ENCODE measurements at regions not wholly inside any gene's neighbourhood (a gene's known extent, or its start where the extent isn't known, plus 50 kb on each side); places are given as distances from the start of the nearest gene placed in this dataset.

DNA sequence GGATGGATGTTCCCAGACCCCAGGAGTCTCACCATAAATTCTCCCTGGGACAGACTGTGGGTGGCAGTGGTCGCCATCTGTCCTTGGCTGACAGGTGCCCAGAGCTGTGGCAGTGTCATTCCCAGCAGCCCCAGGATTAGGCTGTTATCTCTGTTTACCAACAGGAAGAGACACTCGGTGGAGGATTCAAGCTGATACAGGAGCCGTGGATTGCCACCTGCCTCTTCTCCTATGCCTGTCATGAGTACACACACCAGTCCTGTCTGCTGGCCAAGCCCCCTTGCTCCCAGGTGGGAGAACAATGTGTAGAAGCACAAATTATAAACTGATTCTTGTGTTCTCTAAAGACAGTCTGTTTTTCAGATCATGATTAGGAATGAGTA is 152.6 kb downstream of the ETS2 start:
- TF ChIP-seq, protein P1, sequence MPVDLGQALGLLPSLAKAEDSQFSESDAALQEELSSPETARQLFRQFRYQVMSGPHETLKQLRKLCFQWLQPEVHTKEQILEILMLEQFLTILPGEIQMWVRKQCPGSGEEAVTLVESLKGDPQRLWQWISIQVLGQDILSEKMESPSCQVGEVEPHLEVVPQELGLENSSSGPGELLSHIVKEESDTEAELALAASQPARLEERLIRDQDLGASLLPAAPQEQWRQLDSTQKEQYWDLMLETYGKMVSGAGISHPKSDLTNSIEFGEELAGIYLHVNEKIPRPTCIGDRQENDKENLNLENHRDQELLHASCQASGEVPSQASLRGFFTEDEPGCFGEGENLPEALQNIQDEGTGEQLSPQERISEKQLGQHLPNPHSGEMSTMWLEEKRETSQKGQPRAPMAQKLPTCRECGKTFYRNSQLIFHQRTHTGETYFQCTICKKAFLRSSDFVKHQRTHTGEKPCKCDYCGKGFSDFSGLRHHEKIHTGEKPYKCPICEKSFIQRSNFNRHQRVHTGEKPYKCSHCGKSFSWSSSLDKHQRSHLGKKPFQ (tag by site-specific recombination; IDR thresholded peaks at IDR 0.05), result no peak
- TF ChIP-seq ZNF155 (tag by site-specific recombination; IDR thresholded peaks at IDR 0.05), result no peak
- no peak for TF ChIP-seq ZNF423 (tag by site-specific recombination; IDR thresholded peaks at IDR 0.05)
- TF ChIP-seq ZNF10 (tag by site-specific recombination; IDR thresholded peaks at IDR 0.05), result no peak
- no peak for TF ChIP-seq ZNF701 (tag by site-specific recombination; IDR thresholded peaks at IDR 0.05)
- TF ChIP-seq KLF10 (tag by site-specific recombination; IDR thresholded peaks at IDR 0.05), result no peak
- ChIA-PET POLR2A (no interaction called here), CTCF (interaction anchor here (2.1 to 2.8 kb wide), 2 partner anchors 9 to 180 kb away, joined by 7 read pairs; no protein-coding TSS in a partner anchor)
- Histone ChIP-seq H3K36me3 (ENCODE audit: control insufficient read depth in 2 of 2, insufficient read depth in 1 of 2, low read length in 2 of 2) (no peaks in the 10 kb centered on the region), H3K4me3 (ENCODE audit: low read depth, low read length) (no peak overlapping the region), H3K27ac (ENCODE audit: extremely low read depth, low read depth, low read length) (no peak overlapping the region), H3K9me3 (ENCODE audit: control insufficient read depth, insufficient read depth, low read depth, low read length) (no peaks in the 10 kb centered on the region), H3K4me1 (ENCODE audit: control insufficient read depth, insufficient read depth, low read length) (peaks cover 13% of the 10 kb centered on the region)

DNA sequence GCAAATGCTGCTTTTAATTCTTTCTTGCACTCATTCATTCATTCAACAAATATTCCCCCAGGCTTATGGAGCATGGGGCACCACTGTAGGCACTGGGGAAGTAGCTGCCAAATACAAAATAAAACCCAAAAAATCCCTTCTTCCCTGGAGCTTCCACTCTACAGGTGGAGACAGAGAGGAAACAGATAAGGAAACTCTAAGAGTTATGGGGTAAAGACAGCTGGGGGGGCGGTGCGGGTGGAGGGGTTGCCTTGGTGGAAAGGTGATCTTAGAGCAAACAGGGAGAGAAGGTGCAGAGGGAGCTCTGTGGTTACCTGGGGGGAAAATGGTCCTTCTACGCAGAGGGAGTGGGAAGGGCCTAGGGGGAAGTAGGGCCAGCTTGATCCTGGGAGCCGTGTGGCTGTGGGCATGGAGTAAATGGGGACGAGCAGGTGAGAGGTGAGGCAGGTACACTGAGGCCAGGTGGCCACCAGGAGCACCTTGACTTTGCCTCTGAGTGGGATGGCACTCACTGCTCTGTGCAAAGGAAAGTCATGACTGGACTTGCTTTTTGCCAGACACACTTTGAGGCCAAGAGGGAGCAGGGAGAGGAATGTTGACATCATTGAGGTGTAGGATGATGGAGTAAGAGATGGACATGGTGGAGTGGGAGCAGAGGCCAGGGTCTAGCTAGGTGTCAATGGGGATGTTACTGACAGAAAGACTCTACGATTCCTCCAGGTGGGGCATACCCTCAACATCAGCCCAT is 152.0 kb downstream of the ETS2 start:
- Histone ChIP-seq H3K4me3 (ENCODE audit: low read depth, low read length) (no peak overlapping the region), H3K36me3 (ENCODE audit: control insufficient read depth in 2 of 2, insufficient read depth in 1 of 2, low read length in 2 of 2) (no peaks in the 10 kb centered on the region), H3K27ac (ENCODE audit: extremely low read depth, low read depth, low read length) (no peak overlapping the region), H3K9me3 (ENCODE audit: control insufficient read depth, insufficient read depth, low read depth, low read length) (no peaks in the 10 kb centered on the region), H3K4me1 (ENCODE audit: control insufficient read depth, insufficient read depth, low read length) (peaks cover 13% of the 10 kb centered on the region)
- ChIA-PET POLR2A (no interaction called here), CTCF (interaction anchor here (1.3 to 2.8 kb wide), 3 partner anchors 9 to 223 kb away, joined by 3 to 7 read pairs (median 7); no protein-coding TSS in a partner anchor)
- no peak for TF ChIP-seq ZNF830 (tag by site-specific recombination; IDR thresholded peaks at IDR 0.05; ENCODE audit: low read depth)
- TF ChIP-seq, protein P2, sequence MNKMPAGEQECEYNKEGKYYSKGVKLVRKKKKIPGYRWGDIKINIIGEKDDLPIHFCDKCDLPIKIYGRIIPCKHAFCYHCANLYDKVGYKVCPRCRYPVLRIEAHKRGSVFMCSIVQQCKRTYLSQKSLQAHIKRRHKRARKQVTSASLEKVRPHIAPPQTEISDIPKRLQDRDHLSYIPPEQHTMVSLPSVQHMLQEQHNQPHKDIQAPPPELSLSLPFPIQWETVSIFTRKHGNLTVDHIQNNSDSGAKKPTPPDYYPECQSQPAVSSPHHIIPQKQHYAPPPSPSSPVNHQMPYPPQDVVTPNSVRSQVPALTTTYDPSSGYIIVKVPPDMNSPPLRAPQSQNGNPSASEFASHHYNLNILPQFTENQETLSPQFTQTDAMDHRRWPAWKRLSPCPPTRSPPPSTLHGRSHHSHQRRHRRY (tag by site-specific recombination; IDR thresholded peaks at IDR 0.05), result no peak
- TF ChIP-seq KLF1 (tag by site-specific recombination; IDR thresholded peaks at IDR 0.05), result no peak
- TF ChIP-seq ATF2 (tag by site-specific recombination; IDR thresholded peaks at IDR 0.05; ENCODE audit: low read depth), result no peak
- TF ChIP-seq ZBTB8A (tag by site-specific recombination; IDR thresholded peaks at IDR 0.05), result no peak
- peak; percentile 85 for TF ChIP-seq SCRT2 (tag by site-specific recombination; IDR thresholded peaks at IDR 0.05)
- no peak for TF ChIP-seq ZSCAN30 (tag by site-specific recombination; IDR thresholded peaks at IDR 0.05)
- no peak for TF ChIP-seq ZNF791 (tag by site-specific recombination; IDR thresholded peaks at IDR 0.05)
- no peak for TF ChIP-seq YY2 (tag by site-specific recombination; IDR thresholded peaks at IDR 0.05)
- no peak for TF ChIP-seq ZNF138 (tag by site-specific recombination; IDR thresholded peaks at IDR 0.05; ENCODE audit: borderline replicate concordance)
- TF ChIP-seq ZNF580 (tag by site-specific recombination; IDR thresholded peaks at IDR 0.05), result no peak
- TF ChIP-seq ZNF423 (tag by site-specific recombination; IDR thresholded peaks at IDR 0.05), result no peak
- no peak for TF ChIP-seq KLF7 (tag by site-specific recombination; IDR thresholded peaks at IDR 0.05; ENCODE audit: borderline replicate concordance)
- no peak for TF ChIP-seq SALL2 (tag by site-specific recombination; IDR thresholded peaks at IDR 0.05; ENCODE audit: borderline replicate concordance)
- TF ChIP-seq ZFHX2 (tag by site-specific recombination; conservative IDR thresholded peaks at IDR 0.05), result no peak; the same call in none of the 2 replicates
- no peak for TF ChIP-seq ZNF514 (tag by site-specific recombination; IDR thresholded peaks at IDR 0.05)
- TF ChIP-seq YY1 (tag by site-specific recombination; IDR thresholded peaks at IDR 0.05), result no peak
- TF ChIP-seq ZFP41 (tag by site-specific recombination; IDR thresholded peaks at IDR 0.05; ENCODE audit: borderline replicate concordance), result no peak
- no peak for TF ChIP-seq ZBTB1 (tag by site-specific recombination; IDR thresholded peaks at IDR 0.05)
- TF ChIP-seq, protein P3, sequence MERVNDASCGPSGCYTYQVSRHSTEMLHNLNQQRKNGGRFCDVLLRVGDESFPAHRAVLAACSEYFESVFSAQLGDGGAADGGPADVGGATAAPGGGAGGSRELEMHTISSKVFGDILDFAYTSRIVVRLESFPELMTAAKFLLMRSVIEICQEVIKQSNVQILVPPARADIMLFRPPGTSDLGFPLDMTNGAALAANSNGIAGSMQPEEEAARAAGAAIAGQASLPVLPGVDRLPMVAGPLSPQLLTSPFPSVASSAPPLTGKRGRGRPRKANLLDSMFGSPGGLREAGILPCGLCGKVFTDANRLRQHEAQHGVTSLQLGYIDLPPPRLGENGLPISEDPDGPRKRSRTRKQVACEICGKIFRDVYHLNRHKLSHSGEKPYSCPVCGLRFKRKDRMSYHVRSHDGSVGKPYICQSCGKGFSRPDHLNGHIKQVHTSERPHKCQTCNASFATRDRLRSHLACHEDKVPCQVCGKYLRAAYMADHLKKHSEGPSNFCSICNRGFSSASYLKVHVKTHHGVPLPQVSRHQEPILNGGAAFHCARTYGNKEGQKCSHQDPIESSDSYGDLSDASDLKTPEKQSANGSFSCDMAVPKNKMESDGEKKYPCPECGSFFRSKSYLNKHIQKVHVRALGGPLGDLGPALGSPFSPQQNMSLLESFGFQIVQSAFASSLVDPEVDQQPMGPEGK (tag by site-specific recombination; IDR thresholded peaks at IDR 0.05), result 0 out of 2 replicates have a peak, but pooled peaks have one; percentile 21
- TF ChIP-seq ZNF501 (tag by site-specific recombination; IDR thresholded peaks at IDR 0.05), result no peak
- TF ChIP-seq ZNF214 (tag by site-specific recombination; IDR thresholded peaks at IDR 0.05; ENCODE audit: borderline replicate concordance), result no peak
- TF ChIP-seq ZNF529 (tag by site-specific recombination; IDR thresholded peaks at IDR 0.05; ENCODE audit: insufficient replicate concordance), result no peak
